Parathyroid adenoma (tissue), 2 donors: ENCODE measurements at regions not wholly inside any gene's neighbourhood (a gene's known extent, or its start where the extent isn't known, plus 50 kb on each side); places are given as distances from the start of the nearest gene placed in this dataset.
"Not testable (repeated sequence)": the region's sequence is repeated elsewhere in the genome, so short reads cannot be mapped to it uniquely, and the experiment has no call there.

ENCODE experiments used
- H2AFZ ChIP-seq: fragments of 300-600 bp; sonication (generic); one replicate; pipeline ENCODE4 v1.7.0; 2017; ENCODE audit warnings: antibody characterized with exemption, mild to moderate bottlenecking
- H3K27ac ChIP-seq: fragments of 300-600 bp; sonication (generic); one replicate; pipeline ENCODE4 v1.7.0; 2017
- H3K27me3 ChIP-seq: fragments of 300-600 bp; sonication (generic); one replicate; pipeline ENCODE4 v1.7.0; 2017; ENCODE audit warnings: low read length; ENCODE audit not compliant: control insufficient read depth, insufficient read depth
- H3K36me3 ChIP-seq: fragments of 300-600 bp; sonication (generic); one replicate; pipeline ENCODE4 v1.7.0; 2017; ENCODE audit warnings: low read length; ENCODE audit not compliant: control insufficient read depth, insufficient read depth
- H3K4me1 ChIP-seq: fragments of 300-600 bp; sonication (generic); one replicate; pipeline ENCODE4 v1.7.0; 2017; ENCODE audit warnings: control low read depth
- H3K4me2 ChIP-seq: fragments of 300-600 bp; sonication (generic); one replicate; pipeline ENCODE4 v1.7.0; 2017; ENCODE audit warnings: low read length
- H3K4me3 ChIP-seq: fragments of 300-600 bp; sonication (generic); one replicate; pipeline ENCODE4 v1.7.0; 2017; ENCODE audit warnings: low read depth, low read length
- H3K79me2 ChIP-seq: fragments of 300-600 bp; sonication (generic); one replicate; pipeline ENCODE4 v1.7.0; 2017; ENCODE audit warnings: control low read depth
- H3K9ac ChIP-seq: fragments of 300-600 bp; sonication (generic); one replicate; pipeline ENCODE4 v1.7.0; 2017; ENCODE audit warnings: mild to moderate bottlenecking
- H3K9me3 ChIP-seq: fragments of 300-600 bp; sonication (generic); one replicate; pipeline ENCODE4 v1.7.0; 2017; ENCODE audit warnings: low read length; ENCODE audit not compliant: control insufficient read depth
- TF ChIP-seq, protein P1 (sequence below): fragments of 300-600 bp; sonication (generic); IDR thresholded peaks from one replicate; pipeline ENCODE4 v1.7.0; 2017; ENCODE audit warnings: antibody characterized with exemption, mild to moderate bottlenecking
- donor health status: primary hyperparathyroidism.

DNA sequence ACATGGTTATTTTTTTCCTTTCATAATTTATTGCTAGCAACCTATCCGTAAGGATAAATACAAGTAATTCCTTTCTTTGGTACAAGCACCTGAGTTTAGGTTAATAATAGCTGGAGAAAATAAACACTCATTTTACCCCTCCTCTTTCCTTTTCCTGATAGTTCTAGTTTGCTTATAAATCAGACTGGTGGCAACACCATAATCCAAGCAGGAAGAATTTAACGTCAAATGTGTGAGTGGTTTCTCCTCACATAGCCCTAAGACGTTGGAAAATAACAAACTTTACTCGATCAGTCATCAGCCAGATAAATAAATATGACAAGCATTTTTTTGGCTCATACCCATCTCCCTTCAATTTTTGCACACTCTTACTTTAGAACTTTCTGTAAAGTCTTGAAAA is 190.3 kb upstream of the FAM241A start:
- Histone ChIP-seq H3K9me3 (no peaks in the 10 kb centered on the region), H3K27ac (no peak overlapping the region), H3K36me3 (no peaks in the 10 kb centered on the region), H2AFZ (no peak overlapping the region), H3K4me1 (no peaks in the 10 kb centered on the region), H3K4me3 (no peak overlapping the region), H3K79me2 (no peaks in the 10 kb centered on the region), H3K27me3 (no peaks in the 10 kb centered on the region), H3K4me2 (no peak overlapping the region), H3K9ac (no peak overlapping the region)
- TF ChIP-seq, protein P1, sequence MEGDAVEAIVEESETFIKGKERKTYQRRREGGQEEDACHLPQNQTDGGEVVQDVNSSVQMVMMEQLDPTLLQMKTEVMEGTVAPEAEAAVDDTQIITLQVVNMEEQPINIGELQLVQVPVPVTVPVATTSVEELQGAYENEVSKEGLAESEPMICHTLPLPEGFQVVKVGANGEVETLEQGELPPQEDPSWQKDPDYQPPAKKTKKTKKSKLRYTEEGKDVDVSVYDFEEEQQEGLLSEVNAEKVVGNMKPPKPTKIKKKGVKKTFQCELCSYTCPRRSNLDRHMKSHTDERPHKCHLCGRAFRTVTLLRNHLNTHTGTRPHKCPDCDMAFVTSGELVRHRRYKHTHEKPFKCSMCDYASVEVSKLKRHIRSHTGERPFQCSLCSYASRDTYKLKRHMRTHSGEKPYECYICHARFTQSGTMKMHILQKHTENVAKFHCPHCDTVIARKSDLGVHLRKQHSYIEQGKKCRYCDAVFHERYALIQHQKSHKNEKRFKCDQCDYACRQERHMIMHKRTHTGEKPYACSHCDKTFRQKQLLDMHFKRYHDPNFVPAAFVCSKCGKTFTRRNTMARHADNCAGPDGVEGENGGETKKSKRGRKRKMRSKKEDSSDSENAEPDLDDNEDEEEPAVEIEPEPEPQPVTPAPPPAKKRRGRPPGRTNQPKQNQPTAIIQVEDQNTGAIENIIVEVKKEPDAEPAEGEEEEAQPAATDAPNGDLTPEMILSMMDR, result no peak

DNA sequence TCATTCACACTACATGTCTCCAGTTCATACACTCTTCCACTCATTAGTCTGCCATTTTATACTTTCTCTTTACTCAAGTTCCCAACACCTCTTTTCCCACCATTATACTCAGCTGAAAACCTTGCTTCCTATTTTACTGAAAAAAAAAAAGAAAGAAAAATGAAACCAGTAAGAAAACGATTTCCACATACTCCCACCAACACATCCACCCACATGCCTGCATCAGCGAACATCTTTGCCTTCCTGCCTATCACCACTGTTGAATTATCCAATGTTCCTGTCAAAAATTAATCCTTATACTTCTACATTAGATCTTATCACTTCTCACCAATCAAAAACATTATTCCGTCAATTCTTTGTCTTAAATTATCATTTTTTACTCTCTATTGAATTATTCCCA is 188.1 kb upstream of the FAM241A start:
- H3K36me3 ChIP-seq, result no peaks in the 10 kb centered on the region
- H3K27ac ChIP-seq, result no peak overlapping the region
- H3K4me1 ChIP-seq, result no peaks in the 10 kb centered on the region
- H3K79me2 ChIP-seq, result no peaks in the 10 kb centered on the region
- no peaks in the 10 kb centered on the region for H3K9me3 ChIP-seq
- H3K27me3 ChIP-seq, result no peaks in the 10 kb centered on the region
- H3K4me3 ChIP-seq, result no peak overlapping the region
- TF ChIP-seq, protein P1, result no peak
- no peak overlapping the region for H3K9ac ChIP-seq
- H2AFZ ChIP-seq, result no peak overlapping the region
- H3K4me2 ChIP-seq, result no peak overlapping the region

DNA sequence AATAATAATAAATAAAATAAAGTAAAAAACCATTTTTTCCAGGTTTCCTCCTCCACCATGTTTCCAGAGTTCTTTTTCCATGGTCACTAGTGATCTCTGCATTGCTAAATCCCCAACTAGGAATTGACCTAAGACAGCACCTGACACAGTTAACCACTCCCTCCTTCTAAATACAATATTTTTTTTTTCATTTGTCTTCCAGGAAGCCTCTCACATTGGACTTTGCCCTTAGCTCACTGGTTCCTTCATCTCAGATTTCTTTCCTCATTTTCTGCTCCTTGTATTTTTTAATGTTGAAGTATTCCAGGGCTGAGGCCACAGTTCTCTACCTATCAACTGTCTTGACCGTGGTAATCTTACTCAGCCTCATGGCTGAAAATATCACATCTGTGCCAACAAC is 187.3 kb upstream of the FAM241A start:
- no peaks in the 10 kb centered on the region for H3K4me1 ChIP-seq
- no peaks in the 10 kb centered on the region for H3K27me3 ChIP-seq
- H3K9ac ChIP-seq, result no peak overlapping the region
- no peak overlapping the region for H3K27ac ChIP-seq
- H3K4me3 ChIP-seq, result no peak overlapping the region
- H3K36me3 ChIP-seq, result no peaks in the 10 kb centered on the region
- no peaks in the 10 kb centered on the region for H3K79me2 ChIP-seq
- no peaks in the 10 kb centered on the region for H3K9me3 ChIP-seq
- no peak overlapping the region for H2AFZ ChIP-seq
- H3K4me2 ChIP-seq, result no peak overlapping the region
- TF ChIP-seq, protein P1, result no peak

DNA sequence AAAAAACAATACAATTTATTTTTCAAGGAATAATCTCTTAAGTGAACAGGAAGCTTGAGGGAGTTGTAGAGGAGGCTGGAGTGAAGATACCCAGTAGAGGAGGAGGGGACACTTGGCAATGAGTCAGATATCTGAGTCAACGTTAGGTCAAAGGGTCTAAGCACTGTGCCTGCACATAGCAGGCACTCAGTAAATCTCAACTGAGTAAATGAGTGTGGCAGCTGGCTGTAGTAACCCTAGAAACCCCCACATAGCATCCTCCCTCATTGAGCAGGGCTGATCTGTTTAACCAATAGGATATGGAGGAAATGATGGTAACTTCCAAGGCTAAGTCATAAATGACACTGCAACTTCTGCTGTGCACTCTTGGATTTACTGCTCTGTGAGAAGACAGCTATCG is 186.0 kb upstream of the FAM241A start:
- Histone ChIP-seq H3K36me3 (no peaks in the 10 kb centered on the region), H3K9me3 (no peaks in the 10 kb centered on the region), H3K4me2 (no peak overlapping the region), H3K27me3 (no peaks in the 10 kb centered on the region), H3K79me2 (no peaks in the 10 kb centered on the region), H3K27ac (no peak overlapping the region), H3K4me3 (no peak overlapping the region), H3K4me1 (no peaks in the 10 kb centered on the region), H2AFZ (no peak overlapping the region), H3K9ac (no peak overlapping the region)
- TF ChIP-seq, protein P1, result no peak

DNA sequence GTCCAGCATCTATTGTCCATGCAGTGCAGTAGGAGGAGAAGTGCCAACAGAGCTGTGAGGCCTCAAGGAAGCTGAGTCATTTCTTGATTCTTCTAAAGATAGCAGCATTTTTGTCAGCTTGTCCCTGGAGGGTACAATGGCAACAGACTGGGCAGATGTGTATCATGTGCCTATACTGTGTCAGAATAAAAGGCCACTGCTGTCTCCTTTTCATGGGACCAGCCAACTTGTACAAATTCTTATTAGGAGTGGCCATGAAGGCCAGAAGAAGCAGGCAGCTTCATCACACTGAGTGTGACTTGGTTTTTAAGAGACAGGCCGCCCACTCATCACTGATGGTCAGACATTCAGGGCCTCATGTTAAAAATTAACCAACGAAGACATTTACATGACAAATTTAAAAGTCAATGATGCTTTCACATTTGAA is 185.0 kb upstream of the FAM241A start:
- H3K9ac ChIP-seq, result no peak overlapping the region
- no peaks in the 10 kb centered on the region for H3K27me3 ChIP-seq
- no peak overlapping the region for H3K4me2 ChIP-seq
- H3K79me2 ChIP-seq, result no peaks in the 10 kb centered on the region
- H3K36me3 ChIP-seq, result no peaks in the 10 kb centered on the region
- TF ChIP-seq, protein P1, result no peak
- H3K4me1 ChIP-seq, result no peaks in the 10 kb centered on the region
- no peaks in the 10 kb centered on the region for H3K9me3 ChIP-seq
- no peak overlapping the region for H3K27ac ChIP-seq
- no peak overlapping the region for H2AFZ ChIP-seq
- H3K4me3 ChIP-seq, result no peak overlapping the region

DNA sequence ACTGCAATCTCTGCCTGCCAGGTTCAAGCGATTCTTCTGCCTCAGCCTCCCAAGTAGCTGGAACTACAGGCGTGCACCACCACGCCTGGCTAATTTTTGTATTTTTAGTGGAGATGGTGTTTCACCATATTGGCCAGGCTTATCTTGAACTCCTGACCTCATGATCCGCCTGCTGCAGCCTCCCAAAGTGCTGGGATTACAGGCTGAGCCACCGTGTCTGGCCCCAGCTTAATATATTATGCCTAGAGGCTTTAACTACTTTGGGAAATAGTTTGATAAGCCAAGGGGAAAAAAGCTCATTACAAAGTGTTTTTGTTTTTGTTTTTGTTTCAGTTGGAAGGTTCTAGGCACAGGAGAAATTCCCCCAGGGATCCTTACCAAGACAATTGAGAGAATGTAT is 184.2 kb upstream of the FAM241A start:
- not testable (repeated sequence) for H3K79me2 ChIP-seq, H3K4me1 ChIP-seq, H3K27ac ChIP-seq, H3K9me3 ChIP-seq, H3K27me3 ChIP-seq, H3K4me2 ChIP-seq, H3K4me3 ChIP-seq, H3K9ac ChIP-seq, H2AFZ ChIP-seq, H3K36me3 ChIP-seq
